Vagina (tissue), 2 donors: ENCODE measurements at regions not wholly inside any gene's neighbourhood (a gene's known extent, or its start where the extent isn't known, plus 50 kb on each side); places are given as distances from the start of the nearest gene placed in this dataset.

Source experiments
- POLR2A ChIP-seq, 2 donors: fragments of 450-650 bp; IDR thresholded peaks; one replicate each; pipeline ENCODE4 v1.6.1; 2017; ENCODE audit warnings: antibody characterized with exemption in 2 of 2, mild to moderate bottlenecking in 2 of 2, moderate library complexity in 2 of 2
- TF ChIP-seq, protein P1 (sequence below), 3 experiments: fragments of 450-650 bp in 2 of 3; fragments of 200-600 bp in 1 of 3; sonication (generic) in 1 of 3; IDR thresholded peaks; one replicate each; pipeline ENCODE4 v1.5.1; 2017 to 2019; ENCODE audit warnings: antibody characterized with exemption in 3 of 3, mild to moderate bottlenecking in 2 of 3, moderate library complexity in 2 of 3

- no peak for TF ChIP-seq POLR2A (IDR thresholded peaks at IDR 0.05)
- TF ChIP-seq, protein P1, sequence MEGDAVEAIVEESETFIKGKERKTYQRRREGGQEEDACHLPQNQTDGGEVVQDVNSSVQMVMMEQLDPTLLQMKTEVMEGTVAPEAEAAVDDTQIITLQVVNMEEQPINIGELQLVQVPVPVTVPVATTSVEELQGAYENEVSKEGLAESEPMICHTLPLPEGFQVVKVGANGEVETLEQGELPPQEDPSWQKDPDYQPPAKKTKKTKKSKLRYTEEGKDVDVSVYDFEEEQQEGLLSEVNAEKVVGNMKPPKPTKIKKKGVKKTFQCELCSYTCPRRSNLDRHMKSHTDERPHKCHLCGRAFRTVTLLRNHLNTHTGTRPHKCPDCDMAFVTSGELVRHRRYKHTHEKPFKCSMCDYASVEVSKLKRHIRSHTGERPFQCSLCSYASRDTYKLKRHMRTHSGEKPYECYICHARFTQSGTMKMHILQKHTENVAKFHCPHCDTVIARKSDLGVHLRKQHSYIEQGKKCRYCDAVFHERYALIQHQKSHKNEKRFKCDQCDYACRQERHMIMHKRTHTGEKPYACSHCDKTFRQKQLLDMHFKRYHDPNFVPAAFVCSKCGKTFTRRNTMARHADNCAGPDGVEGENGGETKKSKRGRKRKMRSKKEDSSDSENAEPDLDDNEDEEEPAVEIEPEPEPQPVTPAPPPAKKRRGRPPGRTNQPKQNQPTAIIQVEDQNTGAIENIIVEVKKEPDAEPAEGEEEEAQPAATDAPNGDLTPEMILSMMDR (IDR thresholded peaks at IDR 0.05): no peak
Measured at GRCh38 chr2:20930928-20931327, 108.0 kb upstream of the LDAH start.
